Stimulated activated CD8-positive, alpha-beta memory T cell treated with anti-CD3 and anti-CD28 coated beads, Interleukin-2, amount 100 ng/mL, for 48 hours (primary cell): ENCODE measurements at regions not wholly inside any gene's neighbourhood (a gene's known extent, or its start where the extent isn't known, plus 50 kb on each side); places are given as distances from the start of the nearest gene placed in this dataset.

ENCODE experiments used
- DNase-seq, 2 donors: peaks; one replicate each; pipeline ENCODE4 v3.0.0-alpha.2; 2020; ENCODE audit warnings: low read depth in 2 of 2

DNA sequence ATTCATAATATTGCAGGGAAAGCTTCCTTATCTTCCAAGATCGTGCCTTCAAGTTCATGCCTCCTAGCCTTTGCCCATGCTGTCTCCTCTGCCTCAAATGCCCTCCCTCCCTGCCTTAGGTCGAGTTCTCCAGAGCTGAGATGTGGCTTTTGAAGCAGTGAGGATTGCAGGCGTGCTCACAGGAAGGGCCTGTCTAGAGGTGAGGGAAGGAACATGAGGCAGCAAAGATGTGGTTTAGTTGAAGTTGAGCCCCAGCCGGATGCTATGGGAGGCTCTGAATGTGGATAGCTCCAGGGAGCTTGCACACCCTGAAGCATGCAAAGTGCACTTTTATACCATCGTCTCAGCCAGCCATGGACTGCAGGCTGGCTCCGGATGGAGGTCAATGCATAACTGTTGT, 754.6 kb upstream of the EEF2KMT start:
- no peak for DNase-seq

DNA sequence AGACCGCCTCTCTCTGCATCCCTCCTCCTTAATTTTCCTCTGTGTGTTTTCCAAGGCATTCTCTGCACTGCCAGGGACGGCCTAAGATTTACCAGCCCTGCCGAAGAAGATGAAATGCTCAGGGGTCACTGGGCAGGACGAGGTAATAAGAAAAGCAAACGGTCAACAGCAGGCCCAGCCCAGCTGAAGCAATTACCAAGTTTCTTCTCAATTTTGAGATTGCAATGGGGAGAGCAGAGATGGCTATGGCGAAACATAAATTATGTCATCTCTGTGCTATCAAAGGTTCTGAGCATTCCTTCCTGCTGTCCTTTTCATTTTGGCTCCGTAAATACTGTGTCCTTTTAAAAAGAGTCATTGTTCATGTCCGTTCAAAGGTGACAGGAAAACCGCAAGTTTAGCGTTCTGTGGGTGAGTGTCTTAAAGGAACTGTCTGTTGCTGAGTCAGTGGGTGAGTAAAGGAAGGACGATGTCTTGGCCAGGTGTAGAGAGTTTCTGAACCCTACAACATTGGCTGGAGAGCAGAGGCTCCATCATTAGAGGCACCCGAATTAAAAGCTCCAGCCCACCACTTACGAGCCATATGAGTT, 753.9 kb upstream of the EEF2KMT start:
- DNase-seq: no peak

DNA sequence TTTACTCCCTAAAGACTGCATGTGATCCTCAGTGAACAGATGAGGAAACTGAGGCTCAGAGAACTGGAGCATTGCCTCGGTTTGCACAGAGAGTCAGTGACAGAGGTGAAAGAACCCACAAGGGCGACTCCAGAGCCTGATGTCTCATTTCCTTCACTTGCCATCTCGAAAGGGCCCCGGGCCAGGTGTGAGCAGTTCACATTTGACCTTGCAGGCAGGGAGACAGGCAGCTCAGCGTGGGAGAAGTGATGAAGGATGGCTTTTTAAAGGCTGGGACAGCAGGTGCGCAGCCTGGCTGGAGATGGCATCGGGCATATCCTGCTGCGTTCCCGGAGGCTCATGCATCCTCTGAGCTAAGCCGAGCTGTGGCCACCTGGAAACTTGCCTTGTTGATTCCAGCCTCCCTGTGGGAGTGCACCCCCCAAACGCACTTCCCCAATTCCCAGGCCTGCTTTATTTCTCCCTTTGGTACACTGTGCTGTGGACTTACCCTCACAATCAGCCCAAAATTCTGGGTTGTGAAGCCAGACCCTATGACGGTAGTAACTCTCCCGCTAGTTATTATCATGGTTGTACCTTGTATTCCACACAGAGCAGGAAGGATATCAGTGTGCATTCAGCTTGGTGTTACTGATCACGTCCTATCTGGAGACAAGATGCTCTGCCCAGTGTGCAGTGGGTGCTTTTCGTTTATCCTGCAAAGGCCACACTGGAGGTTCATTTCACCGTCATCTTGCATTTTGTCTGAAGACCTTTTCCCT, 753.2 kb upstream of the EEF2KMT start:
- no peak for DNase-seq

DNA sequence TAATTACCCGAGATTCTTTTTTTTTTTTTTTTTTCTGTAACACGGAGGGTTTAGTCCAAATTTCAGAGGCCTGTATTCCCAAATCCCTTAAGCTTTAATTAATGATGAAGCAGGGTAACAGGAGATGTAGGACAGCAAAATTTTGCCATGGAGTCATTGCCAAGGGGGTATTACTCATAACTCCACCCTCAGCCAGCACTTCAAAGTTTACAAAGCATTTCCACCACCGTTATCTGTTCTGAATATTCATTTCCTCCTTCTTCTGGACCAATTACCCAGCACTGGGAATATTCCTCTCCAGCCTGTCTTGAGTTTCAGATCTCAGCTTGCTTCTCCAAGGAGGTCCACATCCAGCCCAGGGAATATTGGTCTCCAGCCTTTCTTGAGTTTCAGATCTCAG, 747.5 kb upstream of the EEF2KMT start:
- DNase-seq: no peak

DNA sequence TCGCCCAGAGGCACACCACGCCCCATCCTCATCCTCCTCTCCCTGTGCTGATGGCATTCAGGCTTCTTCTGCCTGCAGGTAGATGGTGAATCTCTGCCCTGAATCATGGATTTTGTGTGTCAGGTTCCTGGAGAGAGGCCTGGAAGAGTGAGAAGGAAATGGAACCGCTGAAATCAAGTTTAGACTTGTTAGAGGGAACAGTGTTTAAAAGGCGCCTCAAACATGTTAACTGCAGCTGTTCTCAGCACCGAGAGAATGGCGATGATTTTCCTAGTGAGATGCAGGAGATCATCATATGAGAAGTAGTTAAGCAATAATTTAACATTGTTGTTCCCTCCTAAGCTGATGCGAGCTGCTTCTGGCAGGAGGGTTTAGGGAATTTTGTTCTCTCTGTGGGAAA, 744.4 kb upstream of the EEF2KMT start:
- no peak for DNase-seq

DNA sequence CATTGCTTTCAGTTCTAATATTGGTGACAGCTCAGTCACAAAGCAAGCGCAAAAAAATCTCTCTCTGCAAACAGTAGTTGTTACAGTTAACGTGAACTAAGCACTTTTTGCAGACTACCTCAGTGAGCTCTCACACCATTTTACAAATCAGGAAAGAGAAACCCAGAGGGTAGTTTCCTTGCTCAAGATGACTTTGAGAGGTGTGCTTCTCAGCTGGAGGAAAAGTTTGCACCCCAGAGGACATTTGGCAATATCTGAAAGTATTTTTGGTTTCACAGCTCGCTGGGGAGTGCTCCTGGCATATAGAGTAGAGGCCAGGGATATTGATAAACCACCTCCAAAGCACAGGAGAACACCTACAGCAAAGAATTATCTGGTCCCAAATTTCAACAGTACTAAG, 741.1 kb upstream of the EEF2KMT start:
- no peak for DNase-seq

DNA sequence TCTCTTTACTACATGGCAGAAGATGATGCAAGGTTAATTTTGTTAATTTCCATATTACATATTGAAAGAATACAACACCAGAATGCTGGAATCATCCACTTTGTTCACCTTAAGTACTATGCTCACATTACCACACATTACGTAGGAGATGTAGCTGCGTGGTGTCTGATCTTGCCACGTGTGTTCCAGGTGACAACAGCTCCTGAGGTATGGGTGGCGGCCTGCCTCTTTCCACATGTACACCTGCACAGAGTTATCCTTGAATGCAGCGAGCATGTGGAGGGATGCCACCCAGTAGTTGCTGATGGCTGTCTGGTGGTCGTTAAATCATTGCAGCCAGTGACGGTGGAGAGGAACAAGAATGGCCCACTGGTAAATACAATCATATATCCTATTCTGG, 740.5 kb upstream of the EEF2KMT start:
- no peak for DNase-seq

DNA sequence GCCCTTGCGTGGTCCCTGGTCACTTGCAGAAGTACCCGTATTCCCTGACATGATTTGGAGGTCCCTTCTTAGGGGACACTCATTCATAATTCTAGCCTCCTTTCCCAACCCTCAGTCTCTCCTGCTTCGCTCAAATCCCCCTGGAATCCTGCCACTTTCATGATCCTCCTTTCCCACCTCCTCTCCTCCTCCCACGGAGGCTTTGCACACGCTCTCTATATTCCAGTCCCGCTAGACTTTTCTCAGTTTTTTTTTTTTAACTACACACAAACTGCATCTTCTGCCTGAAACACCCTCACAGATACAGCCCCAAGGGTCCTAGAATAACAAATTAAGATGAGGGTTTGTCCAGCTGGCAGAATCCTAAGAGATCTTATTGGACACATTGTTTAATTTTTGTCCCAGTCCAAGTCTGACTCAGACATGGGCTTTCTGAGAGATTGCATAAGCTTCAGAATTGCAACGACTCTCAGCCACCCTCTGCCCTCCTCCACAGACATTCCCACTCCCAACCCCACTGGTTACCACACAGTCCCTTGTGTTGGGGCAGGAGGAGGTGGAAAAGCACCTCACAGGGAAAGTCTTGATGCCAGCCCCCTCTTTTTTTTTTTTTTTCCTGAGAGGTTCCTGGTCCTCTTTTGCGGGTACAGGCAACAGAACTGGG, 739.5 kb upstream of the EEF2KMT start:
- DNase-seq: no peak

DNA sequence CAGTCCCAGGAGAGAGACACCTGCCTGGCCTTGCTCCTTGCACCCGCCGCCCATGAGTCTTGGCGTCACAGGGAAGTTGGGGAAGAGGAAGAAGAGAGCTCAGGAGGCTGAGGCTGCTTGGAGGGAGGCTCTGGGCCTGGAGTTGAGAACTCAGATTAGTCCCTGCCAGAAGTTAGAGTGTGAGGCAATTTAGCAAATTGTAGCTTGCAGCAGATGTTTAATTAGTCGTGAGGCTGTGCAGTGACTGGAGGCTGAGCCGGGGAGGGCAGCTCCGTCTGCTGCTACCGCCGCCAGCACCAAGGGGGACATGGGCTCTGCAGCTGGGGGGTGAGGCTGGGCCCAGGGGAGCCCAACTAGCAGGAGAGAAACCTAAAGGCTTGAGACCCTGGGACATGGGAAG, 738.3 kb upstream of the EEF2KMT start:
- no peak for DNase-seq

DNA sequence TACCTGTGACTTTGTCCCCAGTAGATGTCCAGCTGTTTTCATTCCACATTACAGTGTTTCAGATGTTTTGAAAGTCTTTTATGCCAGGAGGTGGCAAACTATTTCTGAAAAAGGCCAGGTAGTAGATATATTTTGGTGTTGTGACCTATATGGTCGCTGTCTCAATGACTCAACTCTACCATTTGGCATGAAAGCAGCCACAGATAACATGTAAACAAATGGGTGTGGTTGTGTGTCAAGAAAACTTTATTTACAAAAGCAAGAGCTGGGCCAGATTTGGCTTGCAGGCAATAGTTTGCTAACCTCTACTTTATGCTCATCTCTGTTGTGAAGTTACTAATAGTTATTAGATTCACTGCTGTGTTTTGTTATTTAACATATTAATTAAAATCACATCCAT, 728.7 kb upstream of the EEF2KMT start:
- no peak for DNase-seq

DNA sequence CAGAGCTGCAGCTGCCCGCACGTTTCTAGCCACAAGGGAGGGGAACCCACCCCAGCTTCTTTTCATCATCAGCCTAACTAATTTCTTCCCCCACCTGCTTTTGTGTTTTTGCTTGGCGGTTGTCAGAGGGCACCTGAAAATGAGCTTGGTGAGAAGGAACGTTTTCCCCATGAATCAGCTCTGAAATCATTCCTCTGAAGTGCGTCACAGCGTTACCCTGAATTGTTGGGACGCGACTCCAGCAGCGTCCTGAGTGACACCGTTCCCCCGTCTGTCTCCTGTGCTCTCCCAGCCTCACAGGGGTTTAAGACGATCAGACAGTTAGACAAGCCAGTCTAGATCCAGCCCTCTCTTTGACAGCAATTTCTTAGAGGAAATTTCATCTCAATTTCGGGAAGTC, 722.9 kb upstream of the EEF2KMT start:
- no peak for DNase-seq

DNA sequence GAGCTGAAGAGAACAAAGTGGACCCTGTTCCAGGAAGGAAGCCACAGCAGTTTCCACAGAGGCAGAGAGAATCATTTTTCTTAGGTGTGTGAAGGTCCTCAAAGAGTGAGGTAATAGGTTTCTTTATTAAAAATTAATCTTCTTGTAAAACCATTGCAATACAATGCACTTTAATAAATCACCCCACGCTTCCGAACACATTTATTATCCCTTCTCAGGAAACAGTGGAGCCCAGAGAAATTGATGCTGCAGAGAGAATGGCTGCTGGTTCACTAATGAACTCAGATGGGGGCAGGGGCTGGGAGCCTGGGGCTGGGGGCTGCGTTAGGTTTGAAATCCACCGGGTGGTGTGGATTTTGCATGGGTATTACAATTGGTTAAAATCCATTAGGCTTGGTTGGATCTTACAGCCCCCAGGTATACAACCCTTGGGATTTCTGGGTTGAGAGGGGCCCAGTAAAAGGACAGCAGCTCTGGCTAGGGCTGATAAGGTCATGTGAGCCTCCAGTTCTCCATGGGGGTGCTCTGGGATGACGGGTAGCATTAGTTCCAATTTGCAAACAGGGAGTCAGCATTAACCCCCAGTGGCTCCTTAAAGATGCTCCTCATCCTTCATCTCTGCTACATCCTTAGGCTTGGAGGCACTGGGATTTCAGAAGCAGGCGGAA, 718.1 kb upstream of the EEF2KMT start:
- DNase-seq: no peak

DNA sequence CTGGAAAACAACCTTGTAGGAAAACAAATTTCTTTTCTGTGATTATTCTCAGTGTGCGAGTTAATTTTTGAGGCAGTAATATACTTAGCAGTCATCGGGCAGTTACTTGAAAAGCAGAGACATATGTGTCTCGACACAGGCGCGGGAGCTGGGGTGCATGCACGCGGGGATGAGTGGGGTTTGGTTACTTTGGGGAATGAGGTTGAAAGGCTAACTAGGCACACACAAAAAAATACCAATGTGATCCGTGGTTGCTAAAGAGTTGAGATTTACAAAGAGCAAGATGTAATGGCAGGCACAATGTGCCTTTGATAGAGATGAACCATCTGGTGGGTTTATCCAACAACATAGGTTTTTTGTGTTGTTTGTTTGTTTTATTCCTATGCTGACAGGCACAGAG, 703.8 kb upstream of the EEF2KMT start:
- no peak for DNase-seq

DNA sequence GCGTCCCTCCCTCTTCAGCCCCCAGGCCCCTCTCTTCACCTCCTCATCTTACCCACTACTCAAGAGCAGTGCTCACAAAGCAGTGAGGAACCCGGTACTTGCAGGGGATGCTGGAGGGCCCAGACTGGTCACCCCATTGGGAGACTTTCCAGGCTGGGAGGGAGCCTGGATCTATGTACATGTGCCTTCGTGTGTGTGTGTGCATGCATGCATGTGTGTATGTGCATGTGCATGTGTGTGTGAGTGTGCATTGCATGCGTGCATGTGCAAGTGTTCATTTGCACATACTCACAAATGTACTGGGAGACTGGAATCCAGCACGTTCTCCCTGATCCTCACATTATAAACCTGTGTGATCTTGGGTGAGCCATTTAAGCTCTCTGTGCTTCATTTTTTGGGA, 696.0 kb upstream of the EEF2KMT start:
- no peak for DNase-seq

DNA sequence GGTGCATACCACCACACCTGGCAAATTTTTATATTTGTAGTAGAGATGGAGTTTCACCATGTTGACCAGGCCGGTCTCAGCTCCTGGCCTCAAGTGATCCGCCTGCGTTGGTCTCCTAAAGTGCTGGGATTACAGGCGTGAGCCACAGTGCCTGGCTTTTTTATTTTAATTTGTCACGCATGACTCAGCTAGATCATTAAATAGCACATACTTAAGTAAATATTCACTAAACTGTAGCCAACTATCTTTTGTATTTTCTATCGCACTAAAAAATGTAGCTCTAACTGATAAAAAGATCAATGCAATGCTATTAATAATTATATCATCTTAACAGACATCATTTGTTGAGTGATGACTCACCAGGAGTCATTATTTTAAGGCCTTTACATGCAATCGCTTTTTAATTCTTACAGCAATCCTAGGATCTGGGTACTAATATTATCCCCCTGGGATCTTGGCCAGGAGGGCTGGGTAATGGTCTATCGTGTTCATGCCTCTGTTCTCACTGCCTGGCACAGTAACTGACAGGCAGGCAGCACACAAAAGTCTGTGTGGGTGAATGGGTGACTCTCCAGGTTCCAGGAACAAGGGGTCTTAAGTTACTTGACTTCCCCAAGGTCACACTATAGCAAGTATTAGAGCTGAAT, 693.5 kb upstream of the EEF2KMT start:
- DNase-seq: no peak

DNA sequence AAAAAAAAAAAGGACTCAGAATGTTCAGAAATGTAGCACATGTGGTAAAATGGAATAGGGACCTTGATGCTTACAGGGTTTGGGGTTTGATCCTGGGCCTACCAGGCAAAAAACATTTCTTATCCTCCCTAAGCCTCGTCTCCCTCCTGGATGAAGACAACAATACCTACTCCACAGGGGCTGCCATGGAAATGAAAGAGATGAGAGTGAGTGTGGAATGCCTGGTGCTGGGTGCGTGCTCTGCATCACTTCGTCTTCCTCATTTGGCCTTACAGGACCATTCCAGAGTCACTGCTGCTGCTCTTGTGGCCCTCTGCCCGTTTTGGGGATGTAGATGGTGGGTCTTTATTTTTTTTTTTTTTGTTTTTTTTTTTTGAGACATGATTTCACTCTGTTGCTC, 692.9 kb upstream of the EEF2KMT start:
- no peak for DNase-seq

DNA sequence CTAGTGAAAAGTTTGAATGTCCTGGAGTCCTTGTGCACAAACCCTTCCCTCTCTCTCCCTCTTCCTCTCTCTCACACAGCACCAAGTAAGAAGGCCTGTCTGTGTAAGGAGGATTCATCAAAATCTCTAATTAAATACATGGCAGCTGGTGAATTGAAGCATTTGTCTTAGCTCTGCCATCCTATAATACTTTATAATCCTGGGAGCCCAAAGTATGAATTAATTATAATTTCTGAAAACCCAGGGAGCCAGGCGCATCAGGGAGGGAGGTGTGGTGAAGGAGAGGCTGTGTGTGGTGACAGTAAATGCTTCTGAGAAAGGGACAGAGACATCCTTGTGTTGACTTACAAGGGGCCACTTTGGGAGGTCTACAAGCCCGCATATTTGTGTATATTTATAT, 691.4 kb upstream of the EEF2KMT start:
- DNase-seq: no peak

DNA sequence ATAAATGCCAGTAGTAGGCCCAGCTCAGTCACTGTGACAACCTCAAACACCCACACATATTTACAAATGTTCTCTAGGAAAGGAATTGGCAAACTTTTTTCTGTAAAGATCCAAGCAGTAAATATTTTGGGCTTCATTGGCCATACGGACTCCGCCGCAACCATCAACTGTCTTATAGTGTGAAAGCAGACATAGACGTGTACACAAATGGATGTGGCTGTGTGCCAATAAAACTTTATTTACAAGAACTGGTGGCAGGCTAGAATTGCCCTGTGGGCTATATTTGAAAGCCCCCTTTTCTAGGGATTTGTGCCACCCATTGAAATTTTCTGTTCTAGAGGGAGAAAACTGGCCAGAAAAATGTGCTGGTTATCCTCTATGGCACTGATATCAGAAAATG, 683.8 kb upstream of the EEF2KMT start:
- no peak for DNase-seq

DNA sequence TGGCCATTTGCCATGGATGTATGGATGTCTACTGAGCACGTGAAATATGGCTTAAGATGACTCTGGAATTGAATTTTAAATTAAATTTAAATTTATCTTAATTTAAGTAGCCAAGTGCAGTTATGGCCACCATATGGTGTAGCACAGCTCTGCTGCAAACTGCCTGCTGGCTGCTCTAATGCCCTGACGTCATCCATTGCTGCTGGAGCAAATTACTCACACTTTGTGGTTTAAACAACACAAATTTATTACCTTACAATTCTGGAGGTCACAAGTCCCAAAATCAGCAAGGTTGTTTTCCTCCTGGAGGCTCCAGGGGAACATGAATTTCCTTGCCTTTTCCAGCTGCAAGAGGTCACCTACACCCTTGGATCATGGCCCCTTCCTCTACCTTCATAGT, 679.3 kb upstream of the EEF2KMT start:
- DNase-seq: no peak

DNA sequence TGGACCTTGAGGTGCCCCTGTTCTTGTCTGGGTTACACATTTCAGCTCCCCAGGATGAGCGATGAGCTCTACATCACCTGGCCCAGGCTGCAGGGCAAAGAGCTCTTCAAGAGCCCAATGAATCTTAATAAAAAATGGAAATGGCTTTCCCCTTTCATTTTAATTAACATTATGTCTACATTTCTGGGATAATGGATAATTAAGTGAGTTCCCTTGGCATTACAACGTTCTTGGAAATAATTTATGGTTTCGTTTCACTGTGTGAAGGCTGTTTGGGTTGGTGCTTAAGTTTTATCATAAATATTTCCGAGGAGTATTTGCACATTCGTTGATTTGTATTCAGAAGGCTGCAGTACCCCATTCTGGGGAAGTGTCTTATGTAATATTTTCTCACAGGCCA, 678.3 kb upstream of the EEF2KMT start:
- no peak for DNase-seq

DNA sequence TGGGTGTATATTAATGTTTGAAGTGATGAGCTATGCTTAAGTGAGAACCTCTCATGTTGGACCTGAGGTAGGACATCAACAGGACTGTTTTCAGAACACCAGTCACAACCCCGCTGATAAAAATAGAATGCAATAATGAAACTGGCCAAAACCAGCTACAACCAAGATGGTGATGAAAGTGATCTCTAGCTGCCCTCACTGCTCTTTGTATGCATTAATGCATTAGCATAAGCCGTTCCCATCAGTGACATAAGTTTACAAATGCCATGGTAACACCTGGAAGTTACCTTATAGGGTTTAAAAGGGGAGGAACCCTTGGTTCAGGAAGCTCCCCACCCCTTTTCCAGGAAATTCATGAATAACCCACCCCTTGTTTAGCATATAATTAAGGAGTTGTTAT, 672.5 kb upstream of the EEF2KMT start:
- no peak for DNase-seq

DNA sequence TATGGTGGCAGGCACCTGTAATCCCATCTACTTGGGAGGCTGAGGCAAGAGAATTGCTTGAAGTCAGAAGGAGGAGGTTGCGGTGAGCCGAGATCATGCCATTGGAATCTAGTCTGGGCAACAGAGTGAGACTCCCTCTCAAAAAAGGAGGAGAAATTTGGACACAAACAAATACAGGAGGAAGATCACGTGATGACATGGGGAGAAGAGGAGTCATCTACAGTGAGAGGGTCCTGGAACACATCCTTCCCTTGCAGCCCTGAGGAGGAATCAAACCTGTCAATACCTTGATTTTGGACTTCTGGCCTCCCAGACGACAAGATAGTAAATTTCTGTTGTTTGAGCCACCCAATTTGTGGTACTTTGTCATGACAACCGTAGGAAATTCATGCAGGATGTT, 671.9 kb upstream of the EEF2KMT start:
- no peak for DNase-seq
